ENCODE measurements at regions not wholly inside any gene's neighbourhood (a gene's known extent, or its start where the extent isn't known, plus 50 kb on each side); places are given as distances from the start of the nearest gene placed in this dataset.

- Histone ChIP-seq H4K5ac (ENCODE audit: low read depth, low read length) (no peak overlapping the region), H4K91ac (ENCODE audit: insufficient read depth, low read depth, low read length) (no peak overlapping the region), H3K23ac (ENCODE audit: low read depth, low read length) (no peak overlapping the region), H2AK5ac (ENCODE audit: low read depth, low read length) (no peak overlapping the region), H2BK5ac (ENCODE audit: low read depth, low read length, poor library complexity, severe bottlenecking) (no peak overlapping the region), H3K27ac (ENCODE audit: insufficient read depth, low read length) (no peak overlapping the region), H3K4me3 (ENCODE audit: insufficient read depth, low read depth, low read length) (no peak overlapping the region), H2BK20ac (ENCODE audit: low read depth, low read length) (no peak overlapping the region), H3K4me1 (ENCODE audit: control insufficient read depth, insufficient read depth, low read length) (no peaks in the 10 kb centered on the region), H3K56ac (ENCODE audit: extremely low read depth, insufficient read depth, low read length) (no peak overlapping the region), H2BK120ac (ENCODE audit: low read depth, low read length) (no peak overlapping the region), H3K27me3 (ENCODE audit: control insufficient read depth, insufficient read depth, low read length) (no peaks in the 10 kb centered on the region), H3K14ac (replicated peaks; ENCODE audit: low read depth, low read length) (no peak overlapping the region), H3K18ac (ENCODE audit: low read depth, low read length) (no peak overlapping the region), H3K36me3 (ENCODE audit: control insufficient read depth, insufficient read depth, low read length) (no peaks in the 10 kb centered on the region), H3K9ac (ENCODE audit: low read depth, low read length) (no peak overlapping the region), H3K4me2 (ENCODE audit: low read depth, low read length) (no peak overlapping the region), H4K20me1 (ENCODE audit: insufficient read depth, low read length) (no peaks in the 10 kb centered on the region), H2AFZ (replicated peaks; ENCODE audit: low read length, poor library complexity) (no peak overlapping the region), H3K9me3 (ENCODE audit: control insufficient read depth, insufficient read depth, low read length) (peaks cover 3% of the 10 kb centered on the region), H3K9me1 (ENCODE audit: insufficient read depth, low read length) (no peaks in the 10 kb centered on the region), H4K8ac (ENCODE audit: low read depth in 2 of 2, low read length in 2 of 2) (no peak overlapping the region), H2AK9ac (replicated peaks; ENCODE audit: low read depth, low read length, poor library complexity) (no peak overlapping the region), H3K79me1 (ENCODE audit: low read depth in 1 of 2, low read length in 2 of 2) (no peaks in the 10 kb centered on the region), H3K4ac (ENCODE audit: low read depth, low read length) (no peak overlapping the region), H2BK15ac (ENCODE audit: low read depth, low read length) (no peak overlapping the region)
- no peak for ATAC-seq (ENCODE audit: low read depth)
- CTCF ChIA-PET, result interaction anchor here (0.7 kb wide), 1 partner anchor 31 kb away, joined by 3 read pairs; no protein-coding TSS in a partner anchor
- no CpG with 5 or more reads among the region's 3 CpGs for WGBS, 2 experiments (ENCODE audit: extremely low coverage in 2 of 2, insufficient read length in 1 of 2)
- POLR2A ChIA-PET (ENCODE audit: unreplicated experiment), result no interaction called here
- TF ChIP-seq CHD1 (IDR thresholded peaks at IDR 0.05; ENCODE audit: low read depth, low read length) (no peak), USF2 (IDR thresholded peaks at IDR 0.05; ENCODE audit: low read depth, low read length) (no peak), MXI1 (IDR thresholded peaks at IDR 0.05; ENCODE audit: borderline replicate concordance, low read depth, low read length) (no peak)
- intact Hi-C loops (cut with micrococcal nuclease), result no loop called here
- in situ Hi-C loops (cut with MboI; ENCODE audit: low sequenced_read_pairs), result no loop called here
- DNase-seq, result no peak
- no TSS peak for BruUV-seq (replicated peaks)
- dilution Hi-C loops (cut with HindIII; ENCODE audit: low sequenced_read_pairs, unreplicated experiment), result no loop called here
Observed at GRCh38 chr12:23001487-23001886, 376.5 kb downstream of the ETNK1 start.
